HG02798 (cell line): ENCODE measurements at regions not wholly inside any gene's neighbourhood (a gene's known extent, or its start where the extent isn't known, plus 50 kb on each side); places are given as distances from the start of the nearest gene placed in this dataset.

Experiments used
- ATAC-seq: cut with Tn5 transposase; IDR thresholded peaks from one replicate; pipeline ENCODE4 v1.9.1; 2021; ENCODE audit warnings: mild to moderate bottlenecking; ENCODE audit not compliant: unreplicated experiment, poor library complexity

DNA sequence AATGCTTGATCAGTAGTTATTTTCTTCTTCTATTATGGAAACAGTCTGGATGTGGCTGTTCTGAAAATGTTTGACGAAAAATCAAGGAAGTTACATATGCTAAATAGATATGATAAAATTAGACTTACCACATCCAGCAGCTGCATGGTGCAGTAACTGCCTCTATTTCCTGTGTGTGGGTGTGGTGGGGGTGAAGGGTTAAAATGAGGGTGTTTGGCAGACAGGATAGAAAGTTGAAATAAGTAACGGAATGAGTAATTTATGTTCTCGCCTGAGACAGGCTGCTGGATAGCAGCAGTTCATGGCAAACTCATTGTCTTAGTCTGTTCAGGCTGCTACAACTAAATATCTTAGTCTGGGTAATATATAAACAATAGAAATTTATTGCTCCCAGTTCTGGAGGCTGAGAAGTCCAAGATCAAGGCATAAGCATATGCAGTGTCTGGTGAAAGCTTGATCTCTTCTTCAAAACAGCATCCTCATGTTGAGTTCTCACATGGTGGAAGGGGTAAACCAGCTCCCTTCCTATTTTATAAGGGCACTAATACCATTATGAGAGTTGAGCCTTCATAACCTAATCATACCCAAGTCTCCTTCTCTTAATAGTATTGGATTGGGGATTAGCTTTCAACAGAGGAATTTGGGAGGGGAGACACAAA, 1248.9 kb downstream of the SLITRK5 start:
- ATAC-seq: no peak

DNA sequence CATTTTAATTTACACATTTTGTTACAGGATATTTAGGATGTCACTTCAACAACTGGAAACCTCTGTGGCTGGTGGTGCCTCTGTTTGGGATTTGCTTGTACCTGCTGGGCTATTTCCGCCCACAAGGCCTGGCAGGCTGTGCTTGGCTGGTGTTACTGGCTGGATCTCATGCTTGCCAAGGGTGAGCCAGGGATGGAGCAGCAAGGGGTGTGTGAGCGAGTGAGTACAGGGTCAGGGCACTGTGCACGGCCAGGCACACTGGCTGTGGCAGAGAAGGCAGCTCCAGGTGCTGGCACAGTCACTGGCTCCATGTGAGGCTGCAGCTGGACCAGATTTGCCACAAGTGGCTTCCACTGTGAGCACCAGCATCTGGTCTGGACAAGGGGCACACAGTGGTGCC, 1254.8 kb downstream of the SLITRK5 start:
- ATAC-seq: no peak

DNA sequence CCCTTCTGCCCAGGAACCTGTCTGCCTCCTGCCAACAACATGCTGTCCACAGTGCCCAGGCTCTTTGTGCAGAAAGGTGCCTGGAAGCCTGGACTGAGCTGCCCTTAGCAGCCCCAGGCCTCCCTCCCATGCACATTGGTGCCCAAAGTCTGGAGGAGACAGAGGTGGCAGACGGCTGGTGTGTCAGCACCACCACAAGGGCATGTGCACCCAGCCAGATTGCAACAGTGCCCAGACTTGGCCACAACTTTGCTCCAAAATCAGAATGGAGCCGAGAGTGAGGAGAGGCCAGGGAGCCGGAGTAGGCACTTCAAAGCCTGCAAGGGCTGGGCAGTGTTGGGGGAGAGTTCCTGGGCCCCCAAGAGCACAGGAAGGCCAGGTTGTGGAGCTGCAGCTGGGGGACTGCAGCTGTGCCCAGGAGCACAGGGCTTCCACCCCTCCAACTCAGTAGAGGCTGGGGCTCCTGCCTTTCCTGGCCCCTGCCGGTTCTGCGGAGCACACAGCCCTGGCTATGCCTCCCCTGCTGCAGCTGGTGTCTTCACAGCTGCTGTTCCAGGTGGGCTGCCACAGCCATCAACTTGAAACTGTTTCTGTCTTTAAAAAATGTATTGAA, 1255.8 kb downstream of the SLITRK5 start:
- no peak for ATAC-seq

DNA sequence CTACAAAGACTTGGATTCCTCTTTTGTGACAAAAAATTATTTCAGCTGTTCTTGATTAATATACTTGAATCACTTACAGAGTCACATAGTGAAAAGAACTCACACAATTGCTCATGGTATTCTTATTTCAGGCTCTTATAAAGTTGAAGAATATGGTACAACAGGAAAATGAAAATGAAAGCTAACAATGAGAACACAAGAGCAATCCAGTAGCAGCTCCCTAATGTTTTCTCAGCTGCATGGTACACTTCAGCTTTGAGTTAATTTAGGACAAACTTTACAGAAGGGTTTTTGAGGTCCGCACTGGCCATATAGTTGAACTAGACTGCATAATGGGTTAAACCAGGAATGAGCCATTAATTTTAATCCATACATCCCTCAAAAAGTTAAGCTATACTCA, 1261.8 kb downstream of the SLITRK5 start:
- no peak for ATAC-seq

DNA sequence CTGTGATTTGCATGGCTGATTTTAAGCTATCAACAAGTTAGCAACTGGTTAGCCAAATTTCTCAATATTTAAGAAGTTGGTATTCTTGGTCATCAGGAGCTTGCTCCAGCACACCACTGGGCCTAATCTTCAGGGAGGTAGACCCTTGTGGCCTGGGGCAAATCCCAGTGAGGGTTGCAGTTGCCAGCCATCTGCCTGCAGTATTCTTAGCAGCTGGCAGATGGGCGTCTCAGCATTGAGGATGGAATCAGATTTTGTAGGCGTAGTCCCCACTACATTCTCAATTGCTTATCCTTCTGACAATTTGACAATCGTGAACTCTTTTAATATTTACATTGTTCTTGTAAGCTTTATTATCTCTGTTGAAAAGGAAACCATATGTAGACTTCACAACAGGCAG, 1266.2 kb downstream of the SLITRK5 start:
- ATAC-seq: no peak

DNA sequence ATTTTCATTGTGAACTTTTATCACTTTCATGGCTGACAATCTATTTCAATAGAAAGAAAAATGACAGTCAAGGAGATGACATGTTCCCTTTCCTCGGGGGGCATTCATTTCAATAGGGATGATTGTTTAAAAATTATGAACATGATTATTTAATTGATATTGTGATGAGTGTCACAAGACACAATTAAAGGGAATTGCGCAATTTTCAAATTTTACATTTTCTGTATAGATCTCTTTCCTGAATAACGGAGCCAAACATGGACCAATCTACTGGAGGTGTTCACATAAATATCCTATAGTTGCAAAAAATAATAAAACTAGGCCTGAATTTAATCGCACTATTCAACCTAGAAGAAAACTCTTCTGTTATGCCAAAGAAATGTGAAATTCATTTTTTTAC, 1274.6 kb downstream of the SLITRK5 start:
- ATAC-seq: no peak

DNA sequence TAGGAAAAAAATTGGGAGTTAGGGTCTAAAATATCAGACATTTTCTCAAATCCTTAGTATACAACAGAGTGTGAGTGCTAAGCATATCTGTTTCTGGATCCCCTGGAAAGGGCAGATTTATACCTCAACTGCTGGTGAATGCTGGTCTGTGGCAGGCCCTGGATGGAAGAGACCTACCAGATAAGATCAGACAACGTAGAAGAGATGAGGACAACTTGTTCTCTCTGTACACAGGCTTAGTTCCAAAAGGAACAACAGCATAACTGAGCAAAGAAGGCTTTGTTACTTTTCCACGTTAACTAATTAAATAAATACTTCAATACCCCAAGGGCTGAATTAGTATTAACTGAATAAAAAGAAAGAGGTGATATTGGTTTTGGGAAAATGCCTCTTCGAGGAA, 1277.3 kb downstream of the SLITRK5 start:
- ATAC-seq: no peak

DNA sequence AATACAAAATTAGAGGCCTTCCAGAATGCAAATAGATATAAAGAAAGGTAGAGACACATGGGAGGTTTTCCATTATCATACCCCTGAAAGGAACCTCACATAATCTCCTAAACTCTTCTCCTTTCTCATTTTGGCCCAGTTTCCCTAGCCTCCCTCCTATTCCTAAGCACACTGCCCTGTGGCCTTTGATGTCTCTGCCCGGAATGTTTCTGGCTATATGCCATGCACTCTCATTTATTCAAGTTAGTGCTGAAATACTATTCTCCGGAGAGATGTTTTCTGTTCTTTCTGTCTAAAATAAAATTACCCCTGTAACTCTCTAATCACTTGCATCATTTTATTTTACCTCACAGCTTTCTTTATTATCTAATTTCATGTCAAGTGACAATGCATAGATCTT, 1287.7 kb downstream of the SLITRK5 start:
- no peak for ATAC-seq

DNA sequence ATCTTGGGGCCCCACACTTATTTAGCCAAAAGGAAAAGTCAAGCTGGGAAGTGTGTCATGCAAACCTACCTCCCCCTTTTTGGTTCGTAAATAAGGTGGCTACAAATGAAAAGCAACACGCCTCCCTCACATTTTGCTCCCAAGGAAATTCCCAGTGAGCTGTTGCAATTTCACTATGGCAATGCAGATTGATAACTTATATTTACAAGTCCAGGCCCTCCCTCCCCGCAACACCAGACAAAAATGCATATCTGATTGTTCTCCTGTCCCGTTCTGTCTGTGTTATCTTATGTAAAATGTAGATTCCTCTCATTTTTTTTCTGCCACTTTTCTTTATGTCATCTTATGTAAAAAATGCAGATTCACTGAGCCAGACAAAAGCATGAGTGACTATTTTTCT, 1305.3 kb downstream of the SLITRK5 start:
- no peak for ATAC-seq

DNA sequence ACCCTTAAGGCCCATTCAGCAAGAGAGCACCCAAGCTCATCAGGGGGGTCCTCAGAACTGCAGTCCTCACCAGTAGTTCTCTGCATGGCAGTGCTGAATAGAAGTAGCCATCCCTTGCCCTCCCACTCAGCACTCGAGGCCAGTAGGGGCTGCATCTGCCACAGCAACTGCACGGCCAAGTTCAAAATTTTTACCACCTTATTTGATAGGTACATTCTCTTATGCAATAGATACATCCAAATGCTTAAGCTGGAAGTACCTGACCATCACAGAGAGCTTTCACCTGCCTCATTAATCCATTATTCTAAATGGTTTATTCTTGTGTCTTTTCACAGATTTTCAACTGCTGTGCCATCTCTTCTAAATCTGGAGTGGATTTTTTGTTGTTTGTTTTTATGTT, 1307.4 kb downstream of the SLITRK5 start:
- ATAC-seq: no peak

DNA sequence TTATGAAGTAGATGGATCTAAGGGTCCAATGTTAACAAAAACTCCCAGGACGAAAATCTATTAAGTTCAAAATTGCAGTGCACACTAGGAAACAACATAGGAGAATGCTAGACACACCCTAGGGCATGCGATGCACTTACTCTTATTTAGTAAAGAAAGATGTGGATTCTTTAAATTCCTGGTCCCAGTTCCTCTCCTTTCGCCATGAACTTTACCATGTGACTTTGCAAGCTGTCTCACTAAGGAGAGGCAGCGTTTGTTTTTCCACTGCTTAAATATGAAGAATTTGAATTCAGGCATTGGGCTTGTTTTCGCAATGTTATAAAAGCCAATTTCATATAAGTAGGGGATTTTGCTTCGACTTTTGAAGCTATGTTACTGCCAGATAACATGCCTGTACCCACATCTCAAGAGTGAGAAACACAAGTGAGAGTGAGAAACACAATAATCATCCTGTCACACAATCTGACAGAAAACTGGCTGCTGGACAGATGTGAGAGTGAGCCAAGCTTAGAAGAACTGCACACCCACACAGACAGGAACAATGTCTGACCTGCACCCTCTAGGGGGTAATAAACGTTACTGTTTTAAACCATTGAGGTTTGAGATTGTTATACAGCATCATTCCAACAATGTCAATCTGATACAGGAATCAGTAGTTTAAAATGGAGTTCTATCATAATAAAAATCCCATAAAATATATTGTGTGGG, 1308.4 kb downstream of the SLITRK5 start:
- ATAC-seq: no peak

DNA sequence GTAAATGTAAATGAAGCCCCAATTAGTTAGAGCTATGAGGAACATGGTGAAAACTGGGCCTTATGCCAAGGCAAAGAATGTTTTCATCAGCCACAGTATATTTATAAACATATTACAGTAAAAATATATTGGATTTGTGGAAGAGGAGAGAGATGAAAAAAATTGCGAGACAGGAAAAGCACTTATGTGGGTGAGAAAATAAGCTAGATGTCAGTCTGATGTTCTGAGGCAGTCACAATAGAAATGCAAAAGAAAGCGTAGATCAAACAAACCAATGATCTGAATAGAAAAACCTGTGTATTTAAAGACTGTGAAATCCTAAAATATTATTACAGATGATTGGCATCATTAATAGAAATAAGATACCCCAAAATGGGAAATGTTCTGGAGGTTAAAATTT, 1332.5 kb downstream of the SLITRK5 start:
- no peak for ATAC-seq

DNA sequence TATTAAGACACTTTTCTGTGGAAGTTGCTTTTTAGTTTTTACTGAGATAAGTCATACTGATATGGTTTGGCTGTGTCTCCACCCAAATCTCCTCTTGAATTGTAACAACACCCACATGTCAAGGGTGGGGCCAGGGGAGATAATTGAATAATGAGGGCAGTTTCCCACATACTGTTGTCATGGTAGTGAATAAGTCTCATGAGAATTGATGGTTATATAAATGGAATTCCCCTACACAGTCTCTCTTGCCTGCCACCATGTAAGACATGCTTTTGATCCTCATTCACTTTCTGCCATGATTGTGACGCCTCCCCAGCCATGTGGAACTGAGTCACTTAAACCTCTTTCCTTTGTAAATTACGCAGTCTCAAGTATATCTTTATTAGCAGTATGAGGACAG, 1340.4 kb downstream of the SLITRK5 start:
- no peak for ATAC-seq

DNA sequence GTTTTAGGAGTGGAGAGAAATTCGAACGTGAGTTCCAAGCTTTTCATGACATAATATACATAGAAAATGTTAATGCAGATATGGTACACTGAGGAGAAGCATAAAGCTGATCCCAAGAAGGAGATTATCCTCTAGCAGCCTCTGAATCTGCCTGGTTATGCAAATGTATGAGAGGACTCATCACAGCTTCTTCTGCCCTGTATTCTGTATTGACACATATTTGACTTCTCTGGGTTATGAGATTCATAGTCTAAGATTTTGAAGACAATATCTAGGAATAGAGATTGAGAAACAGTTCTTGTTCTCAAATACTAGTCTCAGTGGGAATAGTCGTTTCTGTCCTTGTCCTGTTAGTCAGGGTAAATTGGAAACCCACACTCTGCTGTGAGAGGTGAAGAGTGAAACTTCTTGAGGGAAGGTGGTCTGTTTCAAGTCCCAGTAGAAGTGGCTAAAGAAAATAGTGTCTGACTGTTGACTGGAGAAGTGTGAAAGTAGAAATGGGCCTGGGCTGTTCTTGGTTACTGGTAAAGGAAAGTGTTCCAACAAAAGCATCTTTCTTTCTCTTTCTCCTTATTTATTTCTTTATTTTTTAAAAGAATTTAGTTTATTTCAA, 1356.6 kb downstream of the SLITRK5 start:
- ATAC-seq: no peak

DNA sequence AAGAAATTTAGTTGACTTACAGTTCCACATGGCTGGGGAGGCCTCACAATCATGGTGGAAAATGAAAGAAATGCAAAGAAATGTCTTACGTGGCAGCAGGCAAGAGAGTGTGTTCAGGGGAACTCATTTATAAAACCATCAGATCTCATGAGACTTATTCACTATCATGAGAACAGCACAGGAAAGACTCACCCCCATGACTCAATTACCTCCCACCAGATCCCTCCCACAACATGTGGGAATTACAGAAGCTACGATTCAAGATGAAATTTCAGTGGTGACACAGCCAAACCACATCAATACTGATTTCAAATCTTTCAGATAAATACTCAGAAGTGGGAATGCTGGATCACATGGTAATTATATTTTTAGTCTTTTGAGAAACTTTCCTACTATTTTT, 1357.9 kb downstream of the SLITRK5 start:
- no peak for ATAC-seq

DNA sequence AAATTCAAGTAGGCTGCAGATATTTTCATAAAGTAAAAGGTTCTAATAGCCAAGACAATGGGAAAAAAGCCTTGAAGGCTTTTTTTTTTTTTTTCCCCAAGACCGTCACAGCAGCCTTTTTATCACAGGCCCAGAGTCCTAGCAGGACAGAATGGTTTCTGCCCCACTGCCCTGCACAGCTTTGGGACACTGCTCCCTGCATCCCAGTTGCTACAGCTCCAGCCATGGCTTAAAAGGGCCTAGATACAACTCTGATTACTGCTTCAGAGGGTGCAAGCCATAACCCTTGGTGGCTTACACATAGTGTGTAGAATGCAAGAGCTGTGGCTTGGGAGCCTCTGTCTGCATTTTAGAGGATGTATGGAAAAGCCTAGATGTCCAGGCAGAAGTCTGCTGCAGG, 1362.8 kb downstream of the SLITRK5 start:
- ATAC-seq: no peak

DNA sequence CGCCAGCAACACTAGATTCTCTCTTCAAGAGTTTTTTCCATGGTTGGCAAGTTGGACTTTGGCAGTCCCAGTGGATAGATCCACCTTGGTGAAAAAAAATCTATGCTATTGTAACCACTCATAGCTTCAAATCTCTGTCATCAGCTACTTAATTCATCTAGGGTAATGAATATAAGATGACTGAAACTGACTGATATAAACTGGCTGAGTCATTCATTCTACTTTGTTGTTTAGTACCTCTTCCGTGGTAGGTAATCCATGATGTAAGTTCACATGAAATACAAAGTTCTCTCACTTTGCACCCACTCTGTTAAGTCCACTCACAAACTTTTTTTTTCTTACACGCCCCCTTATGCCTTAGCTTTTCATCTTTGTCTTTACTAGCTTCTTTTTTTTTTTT, 1381.5 kb downstream of the SLITRK5 start:
- ATAC-seq: no peak

DNA sequence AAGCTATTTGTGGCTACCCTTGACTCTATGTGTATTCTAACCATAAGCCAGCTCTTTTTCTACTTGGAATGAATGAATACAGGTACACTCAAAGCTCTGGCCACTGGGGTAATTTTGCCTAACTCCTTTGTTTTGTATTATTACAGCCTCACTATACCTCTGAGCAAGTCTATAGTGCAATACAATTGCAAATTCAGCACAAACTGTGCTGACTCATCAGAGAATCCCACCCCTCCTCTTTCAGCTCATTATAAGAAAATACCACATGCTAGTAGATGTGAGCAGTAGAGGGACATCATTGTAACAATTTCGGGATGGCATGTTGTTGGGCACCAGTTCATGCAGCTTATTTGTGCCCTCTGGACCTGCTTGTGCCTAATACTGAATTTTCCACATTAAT, 1382.2 kb downstream of the SLITRK5 start:
- ATAC-seq: no peak

DNA sequence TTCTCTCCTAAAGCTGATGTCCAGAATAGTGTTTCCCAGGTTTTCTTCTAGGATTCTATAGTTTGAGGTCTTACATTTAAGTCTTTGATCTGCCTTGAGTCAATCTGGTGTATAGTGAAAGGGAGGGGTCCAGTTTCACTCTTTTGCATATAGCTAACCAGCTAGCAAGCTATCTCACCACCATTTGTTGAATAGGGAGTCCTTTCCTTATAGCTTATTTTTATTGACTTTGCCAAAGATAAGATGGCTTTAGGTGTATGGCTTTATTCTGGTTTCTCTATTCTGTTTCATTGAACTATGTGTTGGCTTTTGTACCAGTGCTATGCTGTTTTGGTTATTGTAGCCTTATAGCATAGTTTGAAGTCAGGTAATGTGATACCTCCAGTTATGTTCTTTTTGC, 1386.1 kb downstream of the SLITRK5 start:
- ATAC-seq: no peak

DNA sequence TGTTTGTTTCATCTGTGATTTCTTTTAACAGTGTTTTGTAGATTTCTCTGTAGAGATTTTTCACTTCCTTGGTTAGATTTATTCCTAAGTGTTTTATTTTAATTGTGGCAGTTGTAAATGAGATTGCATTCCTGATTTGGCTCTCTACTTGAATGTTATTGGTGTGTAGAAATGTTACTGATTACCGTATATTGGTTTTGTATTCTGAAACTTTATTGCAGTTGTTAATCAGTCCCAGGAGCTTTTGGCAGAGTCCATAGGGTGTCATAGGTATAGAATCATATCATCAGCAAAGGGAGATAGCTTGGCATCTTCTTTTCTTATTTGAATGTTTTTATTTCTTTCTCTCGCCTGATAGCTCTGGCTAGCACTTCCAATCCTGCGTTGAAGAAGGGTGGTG, 1386.7 kb downstream of the SLITRK5 start:
- ATAC-seq: no peak

DNA sequence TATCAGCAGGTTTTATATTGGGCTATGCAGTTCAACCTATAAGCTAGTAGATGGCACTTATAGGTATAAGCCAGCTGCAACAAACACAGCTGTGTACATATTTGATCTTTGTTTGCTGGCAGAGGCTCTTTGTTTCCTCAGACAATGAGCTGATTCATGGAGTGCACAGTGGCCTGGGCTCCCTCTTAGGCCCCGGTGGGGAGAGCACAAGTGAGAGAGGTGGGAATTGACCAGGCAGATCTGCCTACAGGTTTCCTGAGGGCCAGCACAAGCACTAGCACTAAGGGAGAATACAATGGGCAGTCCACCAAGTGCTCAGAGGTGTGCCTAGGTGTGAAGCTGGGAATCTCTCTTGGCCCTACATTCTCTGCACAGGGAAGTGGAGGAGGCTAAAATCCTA, 1390.7 kb downstream of the SLITRK5 start:
- no peak for ATAC-seq
